ES-I3 (cell line): ENCODE measurements at regions not wholly inside any gene's neighbourhood (a gene's known extent, or its start where the extent isn't known, plus 50 kb on each side); places are given as distances from the start of the nearest gene placed in this dataset.

Experiments used
- H3K36me3 ChIP-seq: 2 replicates; pipeline ENCODE4 v1.6.1; 2013; ENCODE audit warnings: mild to moderate bottlenecking, low read length, control low read depth, moderate library complexity; ENCODE audit not compliant: insufficient read depth
- H3K4me1 ChIP-seq: 2 replicates; pipeline ENCODE4 v1.6.1; 2013; ENCODE audit warnings: mild to moderate bottlenecking, control low read depth, low read length; ENCODE audit not compliant: insufficient read depth
- H3K9ac ChIP-seq: 2 replicates; pipeline ENCODE4 v1.6.1; 2013; ENCODE audit warnings: low read depth, mild to moderate bottlenecking, low read length, moderate library complexity
- H3K9me3 ChIP-seq: 2 replicates; pipeline ENCODE4 v1.6.1; 2013; ENCODE audit warnings: mild to moderate bottlenecking, low read length, moderate library complexity; ENCODE audit not compliant: control insufficient read depth, insufficient read depth

GRCh38 chr14:82055515-82056115 lies 522.0 kb upstream of the SEL1L start:
- 0 out of 2 replicates have a peak, but pooled peaks cover 6% of the 10 kb centered on the region for H3K4me1 ChIP-seq
- H3K36me3 ChIP-seq = no peaks in the 10 kb centered on the region
- no peak overlapping the region for H3K9ac ChIP-seq
- no peaks in the 10 kb centered on the region for H3K9me3 ChIP-seq

DNA sequence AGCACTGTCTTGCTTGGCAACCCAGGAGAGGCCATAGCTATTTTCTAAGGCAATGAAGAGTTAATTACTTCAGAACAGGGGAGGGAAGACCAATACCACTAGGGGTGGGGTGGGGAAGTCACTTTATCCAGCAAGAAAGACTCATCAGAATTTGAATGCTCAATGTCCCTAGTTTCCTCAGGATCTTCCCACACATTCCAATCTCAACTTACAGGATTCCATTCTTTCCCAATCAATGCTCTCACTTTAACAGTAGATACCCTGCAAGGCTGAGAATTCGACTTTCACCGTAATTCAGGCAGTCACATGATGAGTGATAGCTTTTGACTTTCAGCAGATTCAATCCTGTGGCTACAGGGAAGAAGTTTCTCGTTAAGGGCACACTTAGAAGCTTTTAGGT lies 526.6 kb upstream of the SEL1L start:
- H3K9ac ChIP-seq = 0 out of 2 replicates have a peak overlapping the region, but pooled peaks have one; percentile 9
- H3K9me3 ChIP-seq = no peaks in the 10 kb centered on the region
- H3K36me3 ChIP-seq = no peaks in the 10 kb centered on the region
- 0 out of 2 replicates have a peak, but pooled peaks cover 6% of the 10 kb centered on the region for H3K4me1 ChIP-seq

DNA sequence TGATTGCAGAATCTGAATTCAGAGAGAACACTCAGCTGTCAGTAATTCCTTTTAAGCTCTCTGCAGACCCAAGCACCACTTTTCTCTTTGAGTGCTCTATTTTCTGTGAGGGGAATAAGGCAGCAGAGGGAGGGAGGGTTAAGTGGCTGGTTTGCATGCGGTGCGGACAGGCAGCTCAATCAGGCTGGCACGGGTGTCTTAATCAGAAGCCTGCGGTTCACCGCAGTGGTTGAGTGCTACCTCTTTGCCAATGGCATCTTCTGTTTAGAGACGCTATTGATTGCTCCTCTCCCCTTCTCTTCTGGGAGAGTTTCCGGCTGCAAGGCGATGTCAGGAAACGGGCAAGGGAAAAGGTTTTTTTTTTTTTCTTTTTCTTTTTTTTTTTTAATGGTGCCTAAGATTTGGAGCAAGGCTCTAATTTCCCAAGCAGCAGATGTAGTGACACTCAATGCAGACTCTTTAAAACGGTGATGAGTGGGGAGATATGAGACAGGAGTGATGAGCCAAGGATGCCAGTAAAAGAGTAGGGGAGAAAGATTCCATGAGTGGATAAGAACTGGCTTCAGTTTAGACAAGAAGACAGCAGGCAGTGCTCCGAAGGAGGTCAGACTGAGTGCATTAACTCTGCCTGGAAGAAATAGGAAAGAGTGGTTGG lies 533.7 kb upstream of the SEL1L start:
- Histone ChIP-seq H3K9ac (no peak overlapping the region), H3K9me3 (no peaks in the 10 kb centered on the region), H3K36me3 (no peaks in the 10 kb centered on the region), H3K4me1 (no peaks in the 10 kb centered on the region)

DNA sequence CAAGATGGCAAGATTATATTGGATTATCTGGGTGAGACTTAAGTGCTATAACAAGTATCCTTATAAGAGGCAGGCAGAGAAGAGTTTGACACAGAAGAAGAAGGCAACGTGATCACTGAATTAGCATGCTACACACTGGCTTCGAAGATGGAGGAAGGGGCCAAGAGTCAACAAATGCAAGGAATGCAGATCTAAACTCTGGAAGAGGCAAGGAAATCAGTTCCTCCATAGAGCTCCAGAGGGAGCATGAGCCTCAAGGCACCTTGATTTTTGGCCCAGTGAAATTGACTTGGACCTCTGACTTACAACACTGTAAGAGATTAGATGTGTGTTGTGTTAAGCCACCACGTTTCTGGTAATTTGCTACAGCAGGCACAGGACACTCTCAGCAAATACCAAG lies 536.4 kb upstream of the SEL1L start:
- H3K9ac ChIP-seq = no peak overlapping the region
- no peaks in the 10 kb centered on the region for H3K36me3 ChIP-seq
- H3K9me3 ChIP-seq = no peaks in the 10 kb centered on the region
- H3K4me1 ChIP-seq = no peaks in the 10 kb centered on the region

- no peak overlapping the region for H3K9ac ChIP-seq
- no peaks in the 10 kb centered on the region for H3K9me3 ChIP-seq
- no peaks in the 10 kb centered on the region for H3K4me1 ChIP-seq
- no peaks in the 10 kb centered on the region for H3K36me3 ChIP-seq
Observed at GRCh38 chr14:82070753-82071152, 537.1 kb upstream of the SEL1L start.

DNA sequence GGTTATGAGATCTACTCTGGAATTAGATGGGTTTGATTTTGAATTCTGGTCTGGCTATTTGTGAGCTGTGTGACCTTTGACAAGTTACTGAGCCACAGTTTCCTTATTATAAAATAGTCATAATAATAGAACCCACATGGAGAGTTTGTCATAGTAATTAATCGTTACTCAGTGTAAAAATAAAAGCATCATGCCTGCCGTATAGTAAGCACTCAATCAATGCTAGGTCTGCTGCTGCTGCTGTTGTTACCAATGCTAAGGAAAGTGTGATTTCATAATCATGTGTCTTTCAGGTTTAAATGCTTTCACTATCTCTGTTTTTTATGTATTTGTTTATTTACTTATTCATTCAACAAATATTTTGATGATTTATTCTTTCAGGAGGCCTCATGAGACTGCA lies 539.9 kb upstream of the SEL1L start:
- H3K4me1 ChIP-seq = no peaks in the 10 kb centered on the region
- H3K9me3 ChIP-seq = no peaks in the 10 kb centered on the region
- H3K36me3 ChIP-seq = no peaks in the 10 kb centered on the region
- no peak overlapping the region for H3K9ac ChIP-seq

GRCh38 chr14:82075566-82075965 lies 541.9 kb upstream of the SEL1L start:
- Histone ChIP-seq H3K4me1 (peaks cover 4% of the 10 kb centered on the region; the same call in 1 of the 2 replicates), H3K9me3 (no peaks in the 10 kb centered on the region), H3K36me3 (no peaks in the 10 kb centered on the region), H3K9ac (no peak overlapping the region)

- peaks cover 14% of the 10 kb centered on the region; the same call in 1 of the 2 replicates for H3K4me1 ChIP-seq
- no peak overlapping the region for H3K9ac ChIP-seq
- no peaks in the 10 kb centered on the region for H3K9me3 ChIP-seq
- no peaks in the 10 kb centered on the region for H3K36me3 ChIP-seq
Observed at GRCh38 chr14:82079553-82079952, 545.9 kb upstream of the SEL1L start.

DNA sequence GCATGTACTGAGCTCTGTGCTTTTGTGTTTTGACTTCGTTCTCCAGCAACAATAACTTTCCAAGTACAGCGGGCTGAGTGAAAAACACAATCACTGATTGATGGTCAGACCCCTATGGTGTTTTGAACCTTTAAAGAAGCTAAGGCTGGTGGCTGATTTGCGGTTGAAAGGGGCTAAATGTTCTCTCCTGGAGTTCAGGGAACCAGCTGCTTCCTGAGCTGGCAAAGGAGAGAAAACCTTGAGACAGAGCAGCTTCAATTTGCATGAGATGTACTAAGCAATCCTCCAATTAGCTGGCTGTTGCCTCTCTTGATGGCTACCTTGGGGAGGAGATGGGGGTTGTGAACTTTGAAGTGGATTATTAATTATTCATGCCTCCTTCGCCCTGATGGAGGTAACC lies 546.7 kb upstream of the SEL1L start:
- Histone ChIP-seq H3K9ac (no peak overlapping the region), H3K36me3 (no peaks in the 10 kb centered on the region)

GRCh38 chr14:82084813-82085212 lies 551.2 kb upstream of the SEL1L start:
- no peaks in the 10 kb centered on the region for H3K9me3 ChIP-seq
- no peaks in the 10 kb centered on the region for H3K36me3 ChIP-seq
- peaks cover 13% of the 10 kb centered on the region; the same call in 1 of the 2 replicates for H3K4me1 ChIP-seq
- no peak overlapping the region for H3K9ac ChIP-seq

More for the DNA sequence above, 546.7 kb upstream of the SEL1L start:
- Histone ChIP-seq H3K4me1 (peaks cover 14% of the 10 kb centered on the region; the same call in 1 of the 2 replicates), H3K9me3 (no peaks in the 10 kb centered on the region)

GRCh38 chr14:82091097-82091496 lies 557.4 kb upstream of the SEL1L start:
- no peaks in the 10 kb centered on the region for H3K4me1 ChIP-seq
- H3K9me3 ChIP-seq = no peaks in the 10 kb centered on the region
- H3K36me3 ChIP-seq = no peaks in the 10 kb centered on the region
- H3K9ac ChIP-seq = no peak overlapping the region

DNA sequence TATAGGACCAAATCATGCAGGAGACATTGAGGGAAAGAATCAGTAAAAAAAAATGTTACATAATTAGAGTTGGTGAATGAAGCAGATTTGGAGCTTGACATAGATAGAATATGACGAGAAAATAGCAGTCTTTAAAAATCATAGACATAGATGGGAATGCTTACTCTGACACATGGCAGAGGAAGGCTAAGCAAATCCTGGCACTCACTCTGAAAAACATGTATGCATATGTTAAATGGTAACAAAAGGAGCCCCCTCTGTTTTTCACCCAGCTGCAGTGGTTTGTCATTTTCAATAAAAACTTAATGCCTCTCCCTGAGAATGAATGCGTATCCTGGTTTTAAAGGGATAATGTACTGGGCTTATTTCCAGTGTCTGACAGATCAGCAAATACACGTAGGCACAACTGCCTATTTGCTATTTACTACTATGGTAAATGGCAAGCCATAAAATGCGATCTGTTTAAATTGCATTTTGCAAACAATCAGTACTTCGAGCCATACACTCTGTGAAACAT lies 561.2 kb upstream of the SEL1L start:
- no peak overlapping the region for H3K9ac ChIP-seq
- H3K9me3 ChIP-seq = no peaks in the 10 kb centered on the region
- H3K4me1 ChIP-seq = no peaks in the 10 kb centered on the region
- H3K36me3 ChIP-seq = no peaks in the 10 kb centered on the region

- Histone ChIP-seq H3K9ac (no peak overlapping the region), H3K9me3 (no peaks in the 10 kb centered on the region), H3K4me1 (no peaks in the 10 kb centered on the region), H3K36me3 (no peaks in the 10 kb centered on the region)
Observed at GRCh38 chr14:82104013-82104412, 570.4 kb upstream of the SEL1L start.

DNA sequence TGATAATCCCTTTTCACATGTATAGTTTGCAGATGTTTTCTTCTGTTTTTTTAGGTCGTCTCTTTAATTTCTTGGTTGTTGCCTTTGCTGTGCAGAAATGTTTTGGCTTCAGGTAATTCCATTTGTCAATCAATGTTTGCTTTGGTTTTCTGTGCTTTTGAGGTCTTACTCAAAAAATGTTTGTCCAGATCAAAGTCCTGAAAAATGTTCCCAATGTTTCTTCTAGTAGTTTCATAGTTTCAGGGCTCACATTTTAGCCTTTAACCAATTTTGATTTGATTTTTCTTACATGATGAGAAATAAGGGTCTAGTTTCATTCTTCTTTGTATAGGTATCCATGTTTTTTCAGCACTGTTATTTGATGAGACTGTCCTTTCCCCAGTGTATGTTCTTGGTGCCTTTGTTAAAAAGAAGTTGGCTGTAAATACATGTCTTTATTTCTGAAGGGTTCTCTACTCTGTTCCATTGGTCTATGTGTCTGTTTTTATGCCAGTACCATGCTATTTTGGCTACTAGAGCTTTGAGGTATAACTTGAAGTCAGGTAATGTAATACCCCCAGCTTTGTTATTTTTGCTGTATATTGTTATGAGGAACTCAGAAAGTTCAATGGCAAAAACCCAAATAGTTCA lies 578.7 kb upstream of the SEL1L start:
- Histone ChIP-seq H3K9ac (no peak overlapping the region), H3K36me3 (no peaks in the 10 kb centered on the region), H3K9me3 (no peaks in the 10 kb centered on the region), H3K4me1 (no peaks in the 10 kb centered on the region)

- Histone ChIP-seq H3K9ac (no peak overlapping the region), H3K4me1 (no peaks in the 10 kb centered on the region), H3K36me3 (no peaks in the 10 kb centered on the region), H3K9me3 (no peaks in the 10 kb centered on the region)
Observed at GRCh38 chr14:82113007-82113406, 579.4 kb upstream of the SEL1L start.
